ENCODE measurements at regions not wholly inside any gene's neighbourhood (a gene's known extent, or its start where the extent isn't known, plus 50 kb on each side); places are given as distances from the start of the nearest gene placed in this dataset.
A peak's percentile ranks its signal among the peaks of the same experiment; 100 is the strongest.

DNA sequence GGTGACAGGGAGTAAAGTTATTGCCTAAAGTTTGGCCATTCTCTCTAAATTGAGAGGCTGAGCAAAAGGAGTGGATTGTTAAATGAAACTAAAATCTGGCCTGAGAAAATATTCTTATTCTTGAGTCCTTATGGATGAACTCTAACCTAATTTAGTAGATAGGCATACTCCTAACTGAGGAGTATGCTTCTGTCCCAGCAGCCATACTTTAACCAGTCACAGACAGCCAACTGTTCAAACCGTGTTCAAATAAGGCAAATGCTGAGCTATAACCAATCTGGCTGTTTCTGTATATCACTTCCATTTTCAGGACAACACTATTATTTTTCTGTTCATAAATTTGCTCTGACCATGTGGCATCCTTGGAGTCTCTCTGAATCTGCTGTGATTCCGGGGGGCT is 75.9 kb upstream of the RERGL start:
- TF ChIP-seq, protein P1, sequence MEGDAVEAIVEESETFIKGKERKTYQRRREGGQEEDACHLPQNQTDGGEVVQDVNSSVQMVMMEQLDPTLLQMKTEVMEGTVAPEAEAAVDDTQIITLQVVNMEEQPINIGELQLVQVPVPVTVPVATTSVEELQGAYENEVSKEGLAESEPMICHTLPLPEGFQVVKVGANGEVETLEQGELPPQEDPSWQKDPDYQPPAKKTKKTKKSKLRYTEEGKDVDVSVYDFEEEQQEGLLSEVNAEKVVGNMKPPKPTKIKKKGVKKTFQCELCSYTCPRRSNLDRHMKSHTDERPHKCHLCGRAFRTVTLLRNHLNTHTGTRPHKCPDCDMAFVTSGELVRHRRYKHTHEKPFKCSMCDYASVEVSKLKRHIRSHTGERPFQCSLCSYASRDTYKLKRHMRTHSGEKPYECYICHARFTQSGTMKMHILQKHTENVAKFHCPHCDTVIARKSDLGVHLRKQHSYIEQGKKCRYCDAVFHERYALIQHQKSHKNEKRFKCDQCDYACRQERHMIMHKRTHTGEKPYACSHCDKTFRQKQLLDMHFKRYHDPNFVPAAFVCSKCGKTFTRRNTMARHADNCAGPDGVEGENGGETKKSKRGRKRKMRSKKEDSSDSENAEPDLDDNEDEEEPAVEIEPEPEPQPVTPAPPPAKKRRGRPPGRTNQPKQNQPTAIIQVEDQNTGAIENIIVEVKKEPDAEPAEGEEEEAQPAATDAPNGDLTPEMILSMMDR (IDR thresholded peaks at IDR 0.05; ENCODE audit: borderline replicate concordance, control extremely low read depth, extremely low read depth, insufficient read depth, missing control alignments), result no peak
- in situ Hi-C loops (cut with MboI; ENCODE audit: low sequenced_read_pairs, unreplicated experiment), result no loop called here
- no peak for DNase-seq (ENCODE audit: low spot score)

- TF ChIP-seq, protein P1 (IDR thresholded peaks at IDR 0.05; ENCODE audit: borderline replicate concordance, control extremely low read depth, extremely low read depth, insufficient read depth, missing control alignments), result no peak
- in situ Hi-C loops (cut with MboI; ENCODE audit: low sequenced_read_pairs, unreplicated experiment), result no loop called here
- peak; percentile 21 for DNase-seq (ENCODE audit: low spot score)
These were observed 75.5 kb upstream of the RERGL start for GRCh38 chr12:18165422-18165871.

- no peak for DNase-seq (ENCODE audit: low spot score)
- TF ChIP-seq, protein P1 (IDR thresholded peaks at IDR 0.05; ENCODE audit: borderline replicate concordance, control extremely low read depth, extremely low read depth, insufficient read depth, missing control alignments), result no peak
- in situ Hi-C loops (cut with MboI; ENCODE audit: low sequenced_read_pairs, unreplicated experiment), result no loop called here
These were observed 70.9 kb upstream of the RERGL start for GRCh38 chr12:18160901-18161300.

GRCh38 chr12:18158774-18159557 is 69.0 kb upstream of the RERGL start:
- in situ Hi-C loops (cut with MboI; ENCODE audit: low sequenced_read_pairs, unreplicated experiment), result no loop called here
- DNase-seq (ENCODE audit: low spot score), result no peak
- TF ChIP-seq, protein P1 (IDR thresholded peaks at IDR 0.05; ENCODE audit: borderline replicate concordance, control extremely low read depth, extremely low read depth, insufficient read depth, missing control alignments), result peak; percentile 66

DNA sequence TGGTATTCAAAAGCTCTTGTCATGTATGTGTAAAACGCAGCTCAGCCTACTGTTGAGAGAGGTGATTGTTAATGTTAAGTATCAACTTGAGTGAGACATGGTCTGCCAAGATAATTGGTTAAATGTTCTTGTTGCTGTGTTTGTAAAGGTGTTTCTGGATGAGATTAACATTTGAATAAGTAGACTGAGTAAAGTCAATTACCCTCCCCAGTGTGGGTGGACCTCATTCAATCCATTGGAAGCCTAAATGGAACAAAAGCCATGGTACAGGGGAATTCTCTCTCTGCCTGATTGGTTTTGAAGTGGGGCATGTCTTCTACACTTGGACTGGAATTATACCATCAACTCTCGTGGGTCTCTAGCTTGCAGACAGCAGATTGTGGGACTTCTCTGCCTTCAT is 63.8 kb upstream of the RERGL start:
- in situ Hi-C loops (cut with MboI; ENCODE audit: low sequenced_read_pairs, unreplicated experiment), result no loop called here
- no peak for DNase-seq (ENCODE audit: low spot score)

GRCh38 chr12:18151036-18151435 is 61.0 kb upstream of the RERGL start:
- DNase-seq (ENCODE audit: low spot score), result no peak
- in situ Hi-C loops (cut with MboI; ENCODE audit: low sequenced_read_pairs, unreplicated experiment), result no loop called here
- TF ChIP-seq, protein P1 (IDR thresholded peaks at IDR 0.05; ENCODE audit: borderline replicate concordance, control extremely low read depth, extremely low read depth, insufficient read depth, missing control alignments), result no peak

More for the DNA sequence above, 63.8 kb upstream of the RERGL start:
- TF ChIP-seq, protein P1 (IDR thresholded peaks at IDR 0.05; ENCODE audit: borderline replicate concordance, control extremely low read depth, extremely low read depth, insufficient read depth, missing control alignments), result no peak

All from GM13976 (cell line).